SJSA1 (cell line): ENCODE measurements at regions not wholly inside any gene's neighbourhood (a gene's known extent, or its start where the extent isn't known, plus 50 kb on each side); places are given as distances from the start of the nearest gene placed in this dataset.

ENCODE experiments used
- DNase-seq, 2 experiments: peaks; one replicate each; pipeline ENCODE4 v3.0.0-alpha.2; 2015 to 2020; ENCODE audit warnings: low spot score in 2 of 2, low read depth in 1 of 2
- H3K27ac ChIP-seq: fragments of 250-450 bp; sonication (Bioruptor Pico); 2 replicates; pipeline ENCODE4 v1.5.1; 2020; ENCODE audit warnings: mild to moderate bottlenecking, moderate library complexity
- H3K27me3 ChIP-seq: fragments of 250-450 bp; sonication (Bioruptor Pico); replicated peaks from 2 replicates; pipeline ENCODE4 v1.5.1; 2020; ENCODE audit warnings: mild to moderate bottlenecking, moderate library complexity
- H3K36me3 ChIP-seq: fragments of 250-450 bp; sonication (Bioruptor Pico); 2 replicates; pipeline ENCODE4 v1.5.1; 2020; ENCODE audit warnings: mild to moderate bottlenecking
- H3K4me1 ChIP-seq: fragments of 250-450 bp; sonication (Bioruptor Pico); replicated peaks from 2 replicates; pipeline ENCODE4 v1.6.1; 2021; ENCODE audit warnings: mild to moderate bottlenecking
- H3K4me3 ChIP-seq: fragments of 250-450 bp; sonication (Bioruptor Pico); 2 replicates; pipeline ENCODE4 v1.5.1; 2020; ENCODE audit warnings: mild to moderate bottlenecking
- H3K9me3 ChIP-seq: fragments of 250-450 bp; sonication (Bioruptor Pico); replicated peaks from 2 replicates; pipeline ENCODE4 v1.5.1; 2020; ENCODE audit warnings: mild to moderate bottlenecking

DNA sequence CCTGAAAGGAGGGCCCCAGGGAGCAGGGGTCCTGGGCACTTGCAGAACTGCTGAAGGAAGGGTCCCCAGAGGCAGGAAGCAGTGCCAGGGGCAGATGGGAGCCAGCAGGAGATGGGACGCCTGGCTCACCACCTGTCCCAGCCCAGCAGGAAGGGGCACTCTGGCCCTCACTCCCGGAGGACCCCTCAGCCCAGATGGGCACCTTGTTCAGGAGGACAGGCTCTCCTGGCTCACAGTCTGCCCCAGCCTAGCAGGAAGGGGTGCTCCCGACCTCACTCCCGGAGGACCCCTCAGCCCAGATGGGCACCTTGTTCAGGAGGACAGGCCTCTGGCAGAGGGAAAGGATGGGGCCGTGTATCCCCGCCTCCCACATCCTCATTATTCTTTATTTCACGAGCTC is 331.4 kb upstream of the SHH start:
- Histone ChIP-seq H3K9me3 (no peaks in the 10 kb centered on the region), H3K4me1 (no peaks in the 10 kb centered on the region), H3K36me3 (no peaks in the 10 kb centered on the region), H3K27me3 (peaks cover 27% of the 10 kb centered on the region), H3K4me3 (no peak overlapping the region), H3K27ac (no peak overlapping the region)
- DNase-seq, result no peak

DNA sequence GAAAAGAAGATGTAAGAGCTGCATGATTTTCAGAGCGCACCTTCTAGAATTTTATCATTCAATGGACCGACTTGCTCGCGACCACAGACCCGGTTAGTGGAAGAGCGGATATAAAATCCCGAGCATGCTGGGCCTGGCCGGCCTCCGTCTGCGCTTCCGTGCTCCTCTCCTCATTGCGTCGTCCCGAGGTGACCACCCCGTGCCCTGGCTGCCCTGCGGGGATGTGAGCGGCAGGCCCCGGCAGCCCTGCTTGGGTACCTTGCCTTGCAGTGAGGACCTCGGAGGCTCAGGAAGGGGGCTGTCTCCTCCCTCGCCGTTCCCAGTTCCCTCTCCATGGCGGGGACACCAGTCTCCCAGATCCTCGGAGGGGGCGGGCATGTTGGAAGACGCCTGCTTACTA is 330.9 kb upstream of the SHH start:
- Histone ChIP-seq H3K4me1 (no peaks in the 10 kb centered on the region), H3K27me3 (peaks cover 27% of the 10 kb centered on the region)

DNA sequence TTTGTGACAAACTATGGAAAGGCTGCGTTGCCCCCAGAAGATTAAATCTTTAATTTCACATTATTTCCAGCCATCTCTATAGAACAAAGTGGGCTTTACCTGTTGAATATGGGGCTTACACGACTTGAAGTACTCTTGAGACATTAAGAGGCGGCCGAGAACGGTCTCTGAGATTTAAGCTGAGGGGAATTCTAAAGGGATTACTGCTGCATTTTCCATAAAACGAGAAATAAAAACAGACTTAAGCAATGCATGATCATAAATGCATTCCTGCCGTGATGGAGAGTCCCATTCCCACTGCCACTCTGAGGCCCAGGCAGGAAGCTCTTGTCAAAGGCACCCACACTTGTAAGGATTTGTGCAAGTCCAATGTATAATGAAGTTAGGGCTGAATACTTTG is 329.7 kb upstream of the SHH start:
- Histone ChIP-seq H3K4me1 (no peaks in the 10 kb centered on the region), H3K27ac (no peak overlapping the region), H3K4me3 (no peak overlapping the region), H3K36me3 (no peaks in the 10 kb centered on the region), H3K9me3 (no peaks in the 10 kb centered on the region), H3K27me3 (peaks cover 27% of the 10 kb centered on the region)
- no peak for DNase-seq

More for the DNA sequence above, 330.9 kb upstream of the SHH start:
- Histone ChIP-seq H3K27ac (no peak overlapping the region), H3K9me3 (no peaks in the 10 kb centered on the region), H3K36me3 (no peaks in the 10 kb centered on the region), H3K4me3 (no peak overlapping the region)
- no peak for DNase-seq

DNA sequence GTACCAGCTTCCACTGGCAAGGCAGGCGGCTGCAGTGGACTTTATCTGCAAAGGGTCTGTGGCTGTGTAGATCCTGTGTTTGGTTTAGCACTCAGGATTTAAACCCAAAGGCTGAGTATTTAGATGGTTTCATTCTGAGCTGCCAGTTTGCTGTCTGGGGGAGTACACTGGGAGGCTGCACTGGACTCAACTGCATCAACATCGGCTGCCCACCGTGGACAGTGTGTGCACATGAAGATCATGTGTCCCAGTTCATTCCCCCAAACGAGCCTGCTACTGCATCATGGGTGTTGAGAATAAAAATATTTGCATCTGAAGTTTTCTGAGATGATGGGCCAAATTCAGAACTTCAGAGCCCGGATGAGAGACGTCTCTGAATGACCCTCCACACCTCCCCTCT is 328.6 kb upstream of the SHH start:
- no peaks in the 10 kb centered on the region for H3K4me1 ChIP-seq
- no peak overlapping the region for H3K27ac ChIP-seq
- no peak overlapping the region for H3K4me3 ChIP-seq
- H3K27me3 ChIP-seq, result peaks cover 18% of the 10 kb centered on the region
- no peak for DNase-seq
- no peaks in the 10 kb centered on the region for H3K36me3 ChIP-seq
- no peaks in the 10 kb centered on the region for H3K9me3 ChIP-seq

DNA sequence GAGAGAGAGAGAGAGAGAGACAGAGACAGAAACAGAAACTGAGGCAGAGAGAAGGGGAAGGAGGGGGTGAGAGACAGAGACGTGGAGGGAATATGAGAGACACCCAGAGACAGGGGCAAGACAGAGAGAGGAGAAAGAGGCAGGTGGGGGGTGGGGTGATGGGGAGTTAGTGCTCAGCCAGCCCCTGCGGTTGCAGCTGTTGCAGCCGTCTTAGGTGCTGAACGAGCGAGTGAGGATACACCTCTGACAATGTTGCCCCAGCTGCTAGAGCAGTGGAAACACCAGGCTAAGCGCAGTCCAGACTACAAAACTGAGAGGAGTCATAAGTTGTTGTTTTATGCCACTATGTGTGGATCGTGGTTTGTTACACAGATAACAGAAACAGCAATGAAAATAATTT is 328.2 kb upstream of the SHH start:
- no peak overlapping the region for H3K4me3 ChIP-seq
- H3K4me1 ChIP-seq, result no peaks in the 10 kb centered on the region
- no peaks in the 10 kb centered on the region for H3K9me3 ChIP-seq
- H3K27me3 ChIP-seq, result peaks cover 14% of the 10 kb centered on the region; the same call in 1 of the 2 replicates
- DNase-seq, result no peak
- H3K36me3 ChIP-seq, result no peaks in the 10 kb centered on the region
- no peak overlapping the region for H3K27ac ChIP-seq

DNA sequence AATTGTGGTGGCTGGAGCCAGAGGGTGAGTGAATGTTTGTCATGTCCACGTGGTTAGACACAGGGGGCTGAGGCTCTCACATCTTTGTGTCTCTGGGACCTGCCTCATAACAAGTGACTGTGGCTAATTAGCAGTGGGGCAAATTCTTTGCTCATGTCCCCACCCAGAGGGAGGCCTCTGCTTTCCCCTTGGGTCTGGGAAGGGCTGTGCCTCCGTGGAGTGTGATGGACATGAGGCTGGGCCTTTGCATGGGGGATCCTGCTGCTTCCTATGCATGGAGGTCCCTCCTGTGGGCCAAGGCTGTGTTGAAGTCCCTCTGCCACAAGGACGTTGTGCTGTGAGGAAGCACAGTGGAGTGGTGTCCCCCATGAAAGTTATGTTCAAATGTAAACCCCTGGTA is 327.4 kb upstream of the SHH start:
- Histone ChIP-seq H3K27ac (no peak overlapping the region), H3K27me3 (peaks cover 5% of the 10 kb centered on the region; the same call in 1 of the 2 replicates), H3K36me3 (no peaks in the 10 kb centered on the region), H3K4me3 (no peak overlapping the region), H3K9me3 (no peaks in the 10 kb centered on the region), H3K4me1 (no peaks in the 10 kb centered on the region)
- no peak for DNase-seq

DNA sequence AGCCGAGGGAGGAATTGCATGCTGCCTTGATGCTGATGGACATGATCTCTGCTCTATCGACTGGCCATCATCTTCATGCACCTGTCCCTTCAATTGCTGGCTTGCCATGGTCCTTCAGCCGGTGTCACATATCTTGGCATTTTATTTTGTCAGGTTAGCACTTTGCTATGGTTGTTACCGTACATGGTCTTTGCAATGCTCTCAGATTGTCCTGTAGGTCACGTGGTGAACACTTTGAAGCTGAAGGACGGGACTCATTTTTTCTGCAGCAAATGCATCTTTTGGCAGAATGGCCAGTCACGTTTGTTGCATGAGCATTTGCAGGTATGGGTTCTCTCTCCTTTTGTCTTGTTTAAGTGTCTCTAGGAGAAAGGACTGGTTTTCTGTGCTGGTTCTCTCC is 326.8 kb upstream of the SHH start:
- Histone ChIP-seq H3K27me3 (0 out of 2 replicates have a peak, but pooled peaks cover 5% of the 10 kb centered on the region), H3K4me1 (no peaks in the 10 kb centered on the region), H3K36me3 (no peaks in the 10 kb centered on the region), H3K9me3 (no peaks in the 10 kb centered on the region), H3K27ac (no peak overlapping the region), H3K4me3 (no peak overlapping the region)
- DNase-seq, result no peak

DNA sequence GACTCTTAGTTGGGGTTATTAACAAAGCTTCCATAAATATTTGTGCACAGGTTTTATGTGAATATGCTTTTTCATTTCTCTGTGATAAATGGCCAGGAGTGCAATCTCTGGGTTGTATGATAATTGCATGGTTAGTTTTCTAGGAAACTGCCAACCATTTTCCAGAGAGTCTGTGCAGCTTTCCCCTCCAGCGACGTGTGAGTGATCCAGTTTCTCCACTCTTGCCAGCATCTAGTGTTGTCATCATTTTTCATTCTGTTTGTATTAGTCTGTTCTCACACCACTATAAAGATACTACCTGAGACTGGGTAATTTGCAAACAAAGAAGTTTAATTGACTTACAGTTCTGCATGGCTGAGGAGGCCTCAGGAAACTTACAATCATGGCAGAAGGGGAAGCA is 319.6 kb upstream of the SHH start:
- Histone ChIP-seq H3K9me3 (no peaks in the 10 kb centered on the region), H3K4me3 (no peak overlapping the region), H3K27ac (no peak overlapping the region), H3K27me3 (peaks cover 7% of the 10 kb centered on the region; the same call in 1 of the 2 replicates), H3K36me3 (no peaks in the 10 kb centered on the region), H3K4me1 (no peaks in the 10 kb centered on the region)
- no peak for DNase-seq

DNA sequence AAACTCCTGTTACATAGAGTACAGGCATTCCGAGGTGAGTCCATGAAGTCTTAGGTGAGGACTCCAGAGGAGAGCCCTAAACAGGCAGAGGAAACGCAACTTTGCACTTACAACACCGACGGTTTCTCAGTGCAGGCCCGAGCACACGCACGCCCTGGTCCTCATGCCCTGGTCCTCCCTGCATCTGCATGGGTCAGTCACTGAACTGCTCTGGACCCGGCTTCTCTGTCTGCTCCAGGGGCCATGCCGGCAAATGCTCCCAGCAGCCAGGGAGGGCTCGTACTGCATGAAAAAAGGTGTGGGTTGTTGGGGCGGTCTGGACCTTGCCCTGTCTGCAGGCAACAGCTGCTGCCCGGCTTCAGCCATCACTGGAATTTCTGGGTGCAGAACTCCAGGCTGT is 317.3 kb upstream of the SHH start:
- no peak for DNase-seq
- H3K36me3 ChIP-seq, result no peaks in the 10 kb centered on the region

DNA sequence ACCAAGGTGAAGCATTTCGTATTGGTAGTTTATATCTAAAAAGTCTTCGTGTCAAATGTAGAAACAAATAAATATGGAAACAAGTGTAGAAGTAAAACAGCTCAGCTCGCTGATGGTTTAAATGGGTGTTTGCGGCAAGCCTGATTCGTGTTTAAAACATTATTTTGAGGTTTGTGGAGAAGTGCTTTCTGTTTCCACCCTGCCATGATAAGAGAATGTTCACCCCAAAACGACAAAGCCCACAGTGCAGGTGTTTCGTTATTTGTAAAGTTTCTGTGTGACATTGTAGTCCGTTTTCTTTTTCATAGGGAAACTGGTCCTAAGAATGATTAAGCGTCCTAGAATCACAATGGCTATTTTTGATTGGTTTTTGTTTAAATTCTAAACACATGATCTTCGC is 316.2 kb upstream of the SHH start:
- Histone ChIP-seq H3K36me3 (no peaks in the 10 kb centered on the region), H3K9me3 (no peaks in the 10 kb centered on the region), H3K4me3 (no peak overlapping the region), H3K4me1 (no peaks in the 10 kb centered on the region), H3K27ac (no peak overlapping the region), H3K27me3 (peaks cover 13% of the 10 kb centered on the region; the same call in 1 of the 2 replicates)
- no peak for DNase-seq

More for the DNA sequence above, 317.3 kb upstream of the SHH start:
- Histone ChIP-seq H3K27ac (no peak overlapping the region), H3K27me3 (peaks cover 13% of the 10 kb centered on the region; the same call in 1 of the 2 replicates), H3K4me3 (no peak overlapping the region), H3K9me3 (no peaks in the 10 kb centered on the region), H3K4me1 (no peaks in the 10 kb centered on the region)

DNA sequence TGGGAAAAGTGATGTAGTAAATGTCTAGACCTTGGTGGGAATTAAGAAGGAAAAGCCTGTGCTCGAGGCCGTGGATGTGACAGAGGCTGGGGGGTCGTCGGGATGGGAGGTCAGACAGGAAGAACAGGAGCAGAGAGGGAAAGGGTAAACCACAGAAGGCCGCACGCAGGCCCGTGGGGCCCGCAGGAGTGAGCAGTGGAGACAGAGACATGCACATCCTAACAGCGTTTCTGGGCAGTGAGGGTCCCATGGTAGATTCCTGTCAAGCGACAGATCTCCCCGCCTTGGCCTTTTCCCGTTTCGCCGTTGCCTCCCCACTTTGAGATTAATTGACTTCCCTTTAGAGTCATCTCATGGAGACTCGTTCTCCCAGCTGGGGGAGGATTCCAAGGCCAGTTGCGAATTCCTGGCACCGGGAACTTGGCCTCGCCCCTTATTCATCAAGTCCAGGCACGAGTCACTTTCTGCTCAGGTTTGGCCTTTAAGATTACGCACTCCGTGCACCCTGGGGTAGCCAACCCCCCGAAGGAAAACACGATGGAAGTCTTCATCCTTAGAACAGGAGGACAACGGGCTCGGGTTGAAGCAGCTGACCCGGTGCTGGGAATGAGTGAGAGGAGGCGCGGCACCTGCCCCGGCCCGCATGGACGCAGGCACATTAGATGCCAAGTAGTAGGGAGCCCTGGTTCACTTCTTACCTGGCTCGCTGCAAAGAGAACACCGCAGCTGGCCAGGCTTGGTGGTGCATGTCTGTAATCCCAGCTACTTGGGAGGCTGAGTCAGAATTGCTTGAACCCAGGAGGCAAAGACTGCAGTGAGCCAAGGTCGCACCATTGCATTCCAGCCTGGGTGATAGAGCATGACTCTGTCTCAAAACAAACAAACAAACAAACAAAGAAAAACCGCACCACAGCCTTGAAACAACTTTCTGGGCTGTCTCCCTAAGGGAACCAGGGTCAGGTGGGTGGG is 315.2 kb upstream of the SHH start:
- no peaks in the 10 kb centered on the region for H3K4me1 ChIP-seq
- H3K36me3 ChIP-seq, result no peaks in the 10 kb centered on the region
- H3K27ac ChIP-seq, result no peak overlapping the region
- H3K4me3 ChIP-seq, result no peak overlapping the region
- H3K27me3 ChIP-seq, result peaks cover 13% of the 10 kb centered on the region; the same call in 1 of the 2 replicates
- H3K9me3 ChIP-seq, result no peaks in the 10 kb centered on the region
- DNase-seq, result no peak

DNA sequence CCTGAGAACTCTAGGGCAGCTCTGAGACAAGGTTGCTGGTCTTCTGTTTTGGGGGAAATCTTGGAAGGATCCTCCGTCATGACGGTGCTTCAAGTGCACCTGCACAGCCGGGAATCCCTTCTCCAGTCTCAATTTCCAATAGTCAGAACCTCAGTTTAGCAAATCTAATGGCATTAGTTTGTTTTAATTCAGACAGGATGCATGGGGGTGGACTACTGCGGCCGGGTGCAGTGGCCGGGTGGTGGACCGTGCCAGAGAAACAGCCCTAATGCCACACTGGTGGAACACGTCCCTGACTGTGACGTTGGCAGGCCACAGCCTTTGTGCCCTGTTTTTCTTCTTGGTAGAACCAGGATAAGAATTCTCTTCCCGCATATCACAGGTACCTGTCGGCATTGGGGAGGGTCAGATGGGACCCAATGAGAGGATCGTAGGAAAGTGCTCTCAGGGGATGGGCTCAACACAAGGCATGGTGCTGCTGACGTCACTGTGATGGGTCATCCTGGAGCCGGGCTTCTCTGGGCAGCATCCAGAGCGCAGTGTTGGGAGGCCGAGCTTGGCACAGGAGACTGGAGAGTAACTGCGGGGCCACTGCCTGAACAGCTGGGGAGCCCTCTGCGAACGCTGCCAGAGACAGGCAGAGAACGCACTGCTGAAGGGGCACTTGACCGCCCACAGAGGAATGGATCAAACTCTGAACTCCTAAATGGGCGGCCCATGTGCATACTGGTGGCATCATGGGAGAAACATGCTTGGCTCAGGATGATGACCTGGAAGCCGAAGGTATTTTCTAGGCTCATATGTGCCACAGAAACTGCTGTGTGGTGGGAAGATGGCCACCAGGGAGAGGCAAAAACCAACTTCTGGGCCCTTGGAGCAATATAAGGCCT is 313.8 kb upstream of the SHH start:
- Histone ChIP-seq H3K4me1 (no peaks in the 10 kb centered on the region), H3K36me3 (no peaks in the 10 kb centered on the region), H3K4me3 (no peak overlapping the region), H3K27ac (no peak overlapping the region), H3K27me3 (peaks cover 13% of the 10 kb centered on the region; the same call in 1 of the 2 replicates), H3K9me3 (no peaks in the 10 kb centered on the region)
- no peak for DNase-seq

DNA sequence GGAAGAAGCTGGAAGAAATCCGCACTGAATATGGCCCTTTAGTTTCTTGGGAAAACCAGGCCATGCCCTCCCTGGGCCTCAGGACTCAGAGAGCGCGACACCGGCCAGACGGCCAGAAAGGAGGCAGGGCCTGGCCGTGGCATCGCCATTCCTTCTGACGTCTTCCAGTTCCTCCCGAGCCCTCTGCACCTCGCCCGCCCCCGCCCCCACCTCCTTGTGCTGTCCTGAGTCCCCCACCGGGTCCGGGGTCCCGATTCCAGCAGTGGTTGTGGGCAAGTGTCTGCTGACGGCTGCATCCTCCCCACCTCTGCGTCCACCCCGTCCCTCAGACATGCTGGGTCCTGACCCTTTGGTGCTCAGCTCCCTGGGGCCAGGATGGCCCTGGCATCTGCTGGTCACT is 312.1 kb upstream of the SHH start:
- H3K4me3 ChIP-seq, result no peak overlapping the region
- peaks cover 13% of the 10 kb centered on the region for H3K27me3 ChIP-seq
- no peaks in the 10 kb centered on the region for H3K9me3 ChIP-seq
- DNase-seq, result no peak
- no peak overlapping the region for H3K27ac ChIP-seq
- H3K4me1 ChIP-seq, result no peaks in the 10 kb centered on the region
- H3K36me3 ChIP-seq, result no peaks in the 10 kb centered on the region

DNA sequence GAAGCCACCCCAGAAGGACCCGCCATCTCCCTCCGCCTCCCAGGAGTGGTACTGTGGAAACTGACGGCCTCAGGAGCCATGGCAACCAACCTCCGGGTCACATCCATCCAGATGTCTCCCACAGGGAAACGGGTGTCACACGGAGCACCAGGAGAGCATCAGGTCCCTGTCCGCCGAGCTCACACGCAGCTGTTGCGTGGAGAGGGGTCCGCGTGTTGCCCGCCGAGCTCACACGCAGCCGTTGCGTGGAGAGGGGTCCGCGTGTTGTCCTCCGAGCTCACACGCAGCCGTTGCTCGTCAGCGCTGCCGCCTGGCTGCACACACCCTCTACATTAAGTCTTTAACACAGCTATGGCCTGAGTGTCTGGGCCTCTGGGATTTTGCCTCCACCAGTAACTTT is 311.1 kb upstream of the SHH start:
- no peak overlapping the region for H3K27ac ChIP-seq
- H3K36me3 ChIP-seq, result no peaks in the 10 kb centered on the region
- H3K27me3 ChIP-seq, result peaks cover 11% of the 10 kb centered on the region
- no peaks in the 10 kb centered on the region for H3K4me1 ChIP-seq
- no peaks in the 10 kb centered on the region for H3K9me3 ChIP-seq
- no peak for DNase-seq
- no peak overlapping the region for H3K4me3 ChIP-seq
